Endothelial cell of umbilical vein (primary cell): ENCODE measurements at regions not wholly inside any gene's neighbourhood (a gene's known extent, or its start where the extent isn't known, plus 50 kb on each side); places are given as distances from the start of the nearest gene placed in this dataset.

ENCODE experiments used
- BruUV-seq: library from RNA; stranded (reverse); fragments of 400-500 nt; replicated peaks from 2 replicates; lab custom pipeline; 2021; lab: Mats Ljungman, UMichigan
- CTCF ChIA-PET: fragments of 300-600, 350-600 bp; sonication (Branson Sonifier 250); formaldehyde crosslinking; loops from one replicate; lab custom pipeline; 2021; ENCODE audit warnings: antibody characterized with exemption, inconsistent platforms; lab: Charles Lee
- POLR2A ChIA-PET: fragments of 300-600, 350-600 bp; sonication (Branson Sonifier 250); formaldehyde crosslinking; loops from one replicate; lab custom pipeline; 2021; ENCODE audit warnings: antibody characterized with exemption, inconsistent platforms; lab: Charles Lee
- DNase-seq: peaks from one replicate; pipeline ENCODE4 v3.0.0-alpha.2; 2011; ENCODE audit warnings: low read depth, low spot score
- FAIRE-seq: peaks from 2 replicates; lab custom pipeline; 2011; peaks lifted over from hg19 to GRCh38; lab: Jason Lieb, UNC
- H2AFZ ChIP-seq: 2 replicates; pipeline ENCODE4 v1.6.0; 2012; ENCODE audit warnings: low read depth, low read length, control low read depth, inconsistent platforms
- H3K27ac ChIP-seq: 2 replicates; pipeline ENCODE4 v1.5.1; 2011; ENCODE audit warnings: low read depth, mild to moderate bottlenecking, control low read depth, low read length, moderate library complexity; ENCODE audit not compliant: insufficient read depth
- H3K27me3 ChIP-seq, 2 experiments: 2 replicates each; pipeline versions ENCODE4 v1.6.0 to v1.6.1; 2011; ENCODE audit warnings: low read length in 2 of 2, mixed read lengths in 1 of 2; ENCODE audit not compliant: control insufficient read depth in 2 of 2, insufficient read depth in 2 of 2
- H3K36me3 ChIP-seq, 2 experiments: 2 replicates in 1 of 2; 3 replicates in 1 of 2; pipeline ENCODE4 v1.5.1; 2011; ENCODE audit warnings: low read length in 2 of 2, mild to moderate bottlenecking in 1 of 2, moderate library complexity in 1 of 2; ENCODE audit not compliant: control insufficient read depth in 2 of 2, insufficient read depth in 2 of 2; ENCODE audit errors: extremely low read depth in 1 of 2
- H3K4me1 ChIP-seq: 3 replicates; pipeline ENCODE4 v1.5.1; 2011; ENCODE audit warnings: mild to moderate bottlenecking, low read length; ENCODE audit not compliant: control insufficient read depth, insufficient read depth; ENCODE audit errors: extremely low read depth
- H3K4me2 ChIP-seq: 2 replicates; pipeline ENCODE4 v1.6.1; 2011; ENCODE audit warnings: low read length, control low read depth, mixed read lengths; ENCODE audit not compliant: insufficient read depth
- H3K4me3 ChIP-seq, 3 experiments: fragments of 200-600 bp in 1 of 3; sonication (generic), shearing (Covaris generic) in 1 of 3; replicated peaks in 1 of 3; 2 replicates each; pipeline ENCODE4 v1.5.1; 2011 to 2016; ENCODE audit warnings: control low read depth in 3 of 3, low read length in 3 of 3, mild to moderate bottlenecking in 2 of 3, inconsistent platforms in 1 of 3, low read depth in 1 of 3, moderate library complexity in 1 of 3; ENCODE audit not compliant: insufficient read depth in 1 of 3
- H3K79me2 ChIP-seq: 2 replicates; pipeline ENCODE4 v1.6.0; 2012; ENCODE audit warnings: low read length, inconsistent platforms; ENCODE audit not compliant: control insufficient read depth, insufficient read depth
- H3K9ac ChIP-seq: replicated peaks from 2 replicates; pipeline ENCODE3; 2011; ENCODE audit warnings: low read length, control low read depth; ENCODE audit not compliant: insufficient read depth; ENCODE audit errors: extremely low read depth
- H3K9me1 ChIP-seq: replicated peaks from 3 replicates; pipeline ENCODE4 v1.6.0; 2011; ENCODE audit warnings: mild to moderate bottlenecking, low read length; ENCODE audit not compliant: control insufficient read depth, insufficient read depth; ENCODE audit errors: extremely low read depth
- H3K9me3 ChIP-seq: replicated peaks from 2 replicates; pipeline ENCODE4 v1.5.1; 2012; ENCODE audit warnings: low read length, inconsistent platforms; ENCODE audit not compliant: control insufficient read depth, insufficient read depth
- H4K20me1 ChIP-seq: replicated peaks from 2 replicates; pipeline ENCODE3; 2011; ENCODE audit warnings: mild to moderate bottlenecking, low read length; ENCODE audit not compliant: control insufficient read depth, insufficient read depth; ENCODE audit errors: extremely low read depth
- EZH2 ChIP-seq: IDR thresholded peaks from 2 replicates; pipeline ENCODE4 v1.6.1; 2012; ENCODE audit warnings: borderline replicate concordance, low read depth, mild to moderate bottlenecking, moderate library complexity, low read length, inconsistent platforms; ENCODE audit not compliant: severe bottlenecking
- FOS ChIP-seq: IDR thresholded peaks from 2 replicates; pipeline ENCODE4 v1.6.1; 2011; ENCODE audit warnings: mild to moderate bottlenecking, low read length, moderate library complexity, borderline replicate concordance; ENCODE audit not compliant: insufficient read depth
- GATA2 ChIP-seq: IDR thresholded peaks from 2 replicates; pipeline ENCODE4 v1.7.0; 2011; ENCODE audit warnings: low read depth, mild to moderate bottlenecking, moderate library complexity, mixed read lengths, low read length; ENCODE audit not compliant: insufficient read length, insufficient read depth
- JUN ChIP-seq: IDR thresholded peaks from 2 replicates; pipeline ENCODE4 v1.6.1; 2011; ENCODE audit warnings: borderline replicate concordance, low read depth; ENCODE audit not compliant: insufficient read length, insufficient read depth
- MYC ChIP-seq: IDR thresholded peaks from one replicate; pipeline ENCODE4 v1.6.1; 2011; ENCODE audit warnings: mild to moderate bottlenecking, low read depth, low read length
- POLR2A ChIP-seq: IDR thresholded peaks from 2 replicates; pipeline ENCODE4 v1.6.1; 2012; ENCODE audit warnings: low read depth, mild to moderate bottlenecking, control low read depth, low read length
- POLR2AphosphoS5 ChIP-seq: IDR thresholded peaks from 2 replicates; pipeline ENCODE4 v1.6.1; 2012; ENCODE audit warnings: low read depth, mild to moderate bottlenecking, control low read depth, low read length, moderate library complexity; ENCODE audit not compliant: insufficient read depth
- dilution Hi-C: fragments of 300-500 bp; cut with MboI; formaldehyde crosslinking; loops from one replicate; pipeline ENCODE4 v1.15.0; 2019; ENCODE audit warnings: low sequenced_read_pairs; ENCODE audit not compliant: extremely low pct_ligation_motif_present
- intact Hi-C: fragments of 100-400 bp; cut with micrococcal nuclease; formaldehyde crosslinking; loops from one replicate; pipeline ENCODE4 v1.10.0; 2022
- TF ChIP-seq, protein P1 (sequence below), 2 donors: IDR thresholded peaks; 1 replicate in 1 of 2; 2 replicates in 1 of 2; pipeline ENCODE4 v1.5.1; 2011; ENCODE audit warnings: low read length in 2 of 2, mild to moderate bottlenecking in 2 of 2, moderate library complexity in 2 of 2, control low read depth in 1 of 2, inconsistent platforms in 1 of 2, low read depth in 1 of 2; ENCODE audit not compliant: insufficient read depth in 1 of 2; ENCODE audit errors: extremely low read depth in 1 of 2
- TF ChIP-seq, protein P2 (sequence below): IDR thresholded peaks from 2 replicates; pipeline ENCODE4 v1.6.1; 2011; ENCODE audit not compliant: insufficient read depth, insufficient read length

DNA sequence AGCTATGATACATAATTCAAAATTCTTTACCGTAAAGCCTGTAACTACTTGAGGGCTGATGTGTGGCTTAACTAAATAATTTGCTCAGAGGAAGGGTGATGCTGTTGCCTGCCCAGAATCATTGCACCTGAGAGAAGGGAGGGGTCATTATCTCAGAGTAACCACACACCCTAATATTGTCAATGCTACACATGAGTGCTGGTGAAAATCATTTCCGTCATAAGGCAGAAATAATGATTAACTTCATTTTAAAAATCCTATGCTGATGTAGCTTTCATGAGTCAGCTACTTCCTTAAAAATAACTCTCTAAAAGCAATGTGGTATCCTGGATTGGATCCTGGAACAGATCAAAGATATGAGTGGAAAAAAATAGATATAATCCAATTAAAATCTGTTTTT, 146.4 kb upstream of the FAM83B start:
- CTCF ChIA-PET = interaction anchor here (0.7 to 1.5 kb wide), 3 partner anchors 17 to 456 kb away, joined by 3 to 7 read pairs (median 3); no protein-coding TSS in a partner anchor
- Histone ChIP-seq H4K20me1 (no peaks in the 10 kb centered on the region), H3K27me3 (no peaks in the 10 kb centered on the region), H3K9ac (no peak overlapping the region), H2AFZ (no peak overlapping the region), H3K27ac (no peak overlapping the region), H3K9me1 (no peaks in the 10 kb centered on the region), H3K79me2 (no peaks in the 10 kb centered on the region), H3K4me3 (no peak overlapping the region), H3K36me3 (no peaks in the 10 kb centered on the region), H3K4me1 (no peaks in the 10 kb centered on the region), H3K4me2 (no peak overlapping the region), H3K9me3 (no peaks in the 10 kb centered on the region)
- intact Hi-C loops = no loop called here
- no TSS peak for BruUV-seq
- TF ChIP-seq JUN (no peak), GATA2 (no peak), POLR2A (no peak), FOS (no peak), MYC (no peak), POLR2AphosphoS5 (no peak), EZH2 (no peak)
- TF ChIP-seq, protein P1, sequence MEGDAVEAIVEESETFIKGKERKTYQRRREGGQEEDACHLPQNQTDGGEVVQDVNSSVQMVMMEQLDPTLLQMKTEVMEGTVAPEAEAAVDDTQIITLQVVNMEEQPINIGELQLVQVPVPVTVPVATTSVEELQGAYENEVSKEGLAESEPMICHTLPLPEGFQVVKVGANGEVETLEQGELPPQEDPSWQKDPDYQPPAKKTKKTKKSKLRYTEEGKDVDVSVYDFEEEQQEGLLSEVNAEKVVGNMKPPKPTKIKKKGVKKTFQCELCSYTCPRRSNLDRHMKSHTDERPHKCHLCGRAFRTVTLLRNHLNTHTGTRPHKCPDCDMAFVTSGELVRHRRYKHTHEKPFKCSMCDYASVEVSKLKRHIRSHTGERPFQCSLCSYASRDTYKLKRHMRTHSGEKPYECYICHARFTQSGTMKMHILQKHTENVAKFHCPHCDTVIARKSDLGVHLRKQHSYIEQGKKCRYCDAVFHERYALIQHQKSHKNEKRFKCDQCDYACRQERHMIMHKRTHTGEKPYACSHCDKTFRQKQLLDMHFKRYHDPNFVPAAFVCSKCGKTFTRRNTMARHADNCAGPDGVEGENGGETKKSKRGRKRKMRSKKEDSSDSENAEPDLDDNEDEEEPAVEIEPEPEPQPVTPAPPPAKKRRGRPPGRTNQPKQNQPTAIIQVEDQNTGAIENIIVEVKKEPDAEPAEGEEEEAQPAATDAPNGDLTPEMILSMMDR (IDR thresholded peaks at IDR 0.05; ENCODE audit: extremely low read depth in 1 of 2, insufficient read depth in 1 of 2, low read depth in 1 of 2, low read length in 2 of 2) = no peak
- TF ChIP-seq, protein P2, sequence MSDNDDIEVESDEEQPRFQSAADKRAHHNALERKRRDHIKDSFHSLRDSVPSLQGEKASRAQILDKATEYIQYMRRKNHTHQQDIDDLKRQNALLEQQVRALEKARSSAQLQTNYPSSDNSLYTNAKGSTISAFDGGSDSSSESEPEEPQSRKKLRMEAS = no peak
- dilution Hi-C loops = no loop called here
- POLR2A ChIA-PET = no interaction called here
- FAIRE-seq = no peak
- DNase-seq = no peak
